Dedifferentiated amniotic fluid mesenchymal stem cell (primary cell): ENCODE measurements at regions not wholly inside any gene's neighbourhood (a gene's known extent, or its start where the extent isn't known, plus 50 kb on each side); places are given as distances from the start of the nearest gene placed in this dataset.

Source experiments
- DNase-seq: peaks from one replicate; pipeline ENCODE4 v3.0.0-alpha.2; 2016; ENCODE audit errors: extremely low spot score

DNA sequence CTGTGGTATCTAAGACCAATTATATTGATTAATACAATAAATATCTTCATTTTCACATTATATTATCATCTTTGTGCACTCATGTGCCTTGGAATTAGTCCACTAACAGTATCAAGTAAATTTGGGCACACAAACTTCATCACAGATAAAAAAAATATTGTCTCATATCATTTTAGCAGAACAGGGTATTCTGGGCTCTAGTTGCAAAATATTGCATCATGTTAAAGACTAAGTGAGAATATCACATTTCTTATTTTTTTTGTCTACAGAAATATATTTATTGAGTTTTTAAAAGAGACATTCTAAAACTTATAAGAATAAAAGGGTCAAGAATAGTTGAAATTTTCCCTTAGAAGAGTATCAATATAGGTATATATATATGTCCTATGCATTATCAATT, 754.1 kb upstream of the MAN1A1 start:
- no peak for DNase-seq

DNA sequence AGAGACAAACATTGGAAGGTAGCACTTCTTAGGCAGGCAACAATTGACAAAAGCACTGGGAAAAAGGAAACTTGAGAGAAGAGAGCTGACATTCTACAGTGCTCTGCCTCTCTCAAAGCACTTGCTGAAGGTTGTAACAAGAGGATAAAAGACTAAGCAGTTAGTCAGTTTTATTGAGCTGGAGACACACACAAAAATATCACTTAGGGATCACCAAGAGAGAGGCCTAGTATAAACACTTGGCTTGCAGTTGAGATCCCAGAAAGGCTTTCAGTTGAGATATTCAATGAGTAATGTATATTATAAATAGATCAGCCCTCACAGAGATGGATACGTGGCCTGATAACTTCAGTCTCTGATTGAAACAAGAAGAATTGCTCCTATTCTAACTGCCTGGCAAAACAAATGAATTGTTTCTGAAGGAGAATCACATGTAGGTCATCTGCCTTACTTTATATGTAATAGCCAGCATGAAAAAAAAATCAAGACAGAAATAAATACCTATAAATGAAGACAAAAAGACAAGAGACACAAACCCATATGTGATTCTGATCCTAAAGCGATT, 747.2 kb upstream of the MAN1A1 start:
- no peak for DNase-seq

DNA sequence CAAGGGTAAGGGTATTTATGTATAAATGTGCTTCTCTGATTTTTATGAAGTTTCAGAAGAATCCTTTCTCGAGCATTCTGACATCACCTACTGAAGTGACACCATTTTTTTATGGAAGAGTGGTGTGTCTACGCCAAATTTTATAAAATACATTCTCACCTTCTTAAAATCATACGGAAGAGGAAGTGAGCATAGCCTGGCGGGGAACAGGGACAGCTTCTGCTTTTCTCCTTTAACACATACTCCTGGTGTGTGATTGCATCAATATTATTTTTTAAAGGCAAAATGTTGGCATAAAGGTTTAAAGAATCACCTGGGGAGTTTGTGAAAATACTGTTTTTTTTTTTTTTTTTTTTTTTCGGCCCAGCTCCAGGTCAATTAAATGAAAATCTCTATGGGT, 733.6 kb upstream of the MAN1A1 start:
- no peak for DNase-seq

- no peak for DNase-seq
Observed at GRCh38 chr6:120077489-120077888, 727.9 kb upstream of the MAN1A1 start.

GRCh38 chr6:120058410-120058809, 708.8 kb upstream of the MAN1A1 start:
- no peak for DNase-seq

GRCh38 chr6:120056085-120056484, 706.5 kb upstream of the MAN1A1 start:
- no peak for DNase-seq

DNA sequence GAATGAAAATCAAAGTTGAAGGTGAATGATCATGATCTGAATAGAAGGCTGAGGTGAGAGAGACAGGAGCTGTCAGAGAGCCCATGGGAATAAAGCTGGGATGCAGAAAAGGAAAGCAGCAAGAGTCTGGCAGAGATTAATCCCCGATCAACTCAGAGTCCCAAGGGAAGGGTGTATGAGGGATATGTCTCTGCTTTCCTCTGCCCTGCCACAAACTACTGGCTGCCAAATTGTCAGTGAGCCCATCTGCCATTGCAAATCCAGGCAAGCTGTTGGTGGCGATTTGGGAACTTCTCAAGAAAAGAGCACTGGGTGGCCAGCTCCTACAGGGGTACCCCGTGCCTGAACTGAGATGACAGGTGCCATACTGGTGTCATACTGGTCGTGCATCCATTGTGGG, 705.5 kb upstream of the MAN1A1 start:
- DNase-seq = no peak

DNA sequence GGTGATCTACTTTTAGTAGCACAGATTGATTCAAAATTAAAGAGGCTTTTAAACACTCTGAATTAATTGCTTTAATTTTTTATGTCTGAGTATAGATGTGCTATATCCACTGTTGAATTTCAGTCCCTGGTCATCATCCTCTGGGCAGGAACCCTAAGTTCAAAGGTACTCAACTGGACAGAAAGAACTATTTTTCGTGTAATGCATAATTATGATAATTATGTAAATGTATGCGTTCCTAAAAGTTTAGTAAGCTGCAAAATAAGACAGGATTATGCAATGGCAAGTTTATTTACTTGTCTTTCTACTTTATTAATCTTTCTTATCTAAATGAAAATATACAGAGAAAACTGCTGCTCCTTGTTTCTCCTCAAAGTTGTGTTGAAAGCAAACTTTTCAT, 690.1 kb upstream of the MAN1A1 start:
- no peak for DNase-seq

- no peak for DNase-seq
Observed at GRCh38 chr6:120031837-120032236, 682.3 kb upstream of the MAN1A1 start.

- DNase-seq = no peak
Observed at GRCh38 chr6:120026791-120027190, 677.2 kb upstream of the MAN1A1 start.

GRCh38 chr6:120010075-120010474, 660.5 kb upstream of the MAN1A1 start:
- DNase-seq = no peak

GRCh38 chr6:120005292-120005976, 655.9 kb upstream of the MAN1A1 start:
- no peak for DNase-seq

DNA sequence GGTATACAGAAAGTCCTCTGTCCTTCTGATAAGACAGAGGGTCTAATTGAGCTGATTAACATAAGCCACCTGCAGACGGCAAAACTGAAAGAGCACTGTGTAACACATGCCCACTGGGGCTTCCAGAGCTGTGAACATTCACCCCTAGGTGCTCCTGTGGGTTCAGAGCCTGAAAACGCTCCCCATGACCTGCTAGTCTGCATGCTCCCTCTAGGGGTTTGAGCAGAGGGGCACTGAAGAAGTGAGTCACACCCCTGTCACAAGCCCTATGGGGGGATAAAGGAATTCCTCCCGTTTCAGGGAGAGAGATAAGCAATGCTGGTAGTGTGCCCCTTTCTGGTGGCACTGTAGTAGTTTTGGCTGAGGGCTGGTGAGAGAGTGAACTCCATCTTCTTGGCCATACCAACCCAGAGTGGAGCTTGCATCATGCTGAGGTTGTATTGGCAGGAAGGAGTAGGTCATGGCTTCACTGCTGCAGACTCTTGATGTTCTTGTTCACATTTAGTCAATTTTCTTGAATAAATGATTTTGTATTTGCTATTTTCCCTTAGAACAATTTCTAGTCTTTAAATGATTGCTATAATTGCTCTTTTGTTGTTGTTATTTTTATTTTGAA, 637.5 kb upstream of the MAN1A1 start:
- no peak for DNase-seq

DNA sequence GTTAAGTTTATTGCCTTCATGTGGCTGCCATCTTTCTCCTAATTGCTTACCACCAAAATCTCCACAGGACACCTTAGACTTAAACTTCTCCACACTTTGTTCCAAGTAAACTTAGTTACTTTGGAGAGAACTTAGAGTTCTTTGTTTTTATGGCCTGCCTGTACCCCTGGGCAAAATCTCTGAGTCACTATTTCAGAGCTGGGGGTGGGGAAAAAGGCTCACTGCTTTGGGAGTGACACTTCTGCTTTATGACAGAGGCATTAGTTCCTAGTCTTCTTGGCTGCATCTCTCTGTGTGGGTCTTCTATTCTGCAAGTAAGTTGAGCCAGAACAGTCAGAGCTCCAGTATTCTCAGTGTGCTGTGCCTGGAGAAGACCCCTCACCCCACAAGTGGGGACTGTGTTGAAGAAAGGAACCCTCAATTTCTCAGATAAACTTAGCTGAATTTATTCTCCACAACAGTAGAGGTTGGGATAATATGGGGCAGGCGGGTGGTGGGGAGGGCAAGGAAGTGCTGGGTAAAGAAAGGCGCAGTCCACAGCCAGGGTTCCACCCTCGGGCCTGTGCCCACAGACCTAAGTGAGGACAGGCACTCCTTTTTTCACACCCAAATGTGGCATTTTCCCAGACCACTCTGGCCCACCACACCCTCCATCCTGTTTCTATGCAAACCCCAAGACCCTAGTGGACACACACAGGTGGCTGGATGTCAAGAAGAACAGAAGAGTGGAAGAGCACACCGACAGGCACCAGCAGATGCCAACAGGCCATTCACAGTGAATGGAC, 636.6 kb upstream of the MAN1A1 start:
- DNase-seq = no peak

GRCh38 chr6:119980802-119981201, 631.2 kb upstream of the MAN1A1 start:
- no peak for DNase-seq

DNA sequence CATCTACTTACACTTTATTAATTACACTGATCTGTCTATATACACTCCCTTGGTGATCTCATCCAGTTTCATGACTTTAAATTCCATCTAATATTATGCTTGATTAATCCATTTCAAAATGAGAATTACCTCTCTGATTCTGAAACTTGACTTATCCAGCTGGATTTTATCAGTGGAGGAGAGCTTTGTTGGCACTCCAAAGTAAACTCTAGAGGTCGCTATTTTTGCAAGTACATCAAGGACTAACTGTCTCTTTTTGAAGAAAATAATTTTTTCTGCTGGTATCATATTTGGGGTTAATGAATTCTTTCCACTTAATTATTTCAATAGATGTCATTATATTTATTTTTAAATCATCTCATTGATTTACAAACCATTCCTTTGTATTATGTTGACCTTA, 630.3 kb upstream of the MAN1A1 start:
- no peak for DNase-seq

DNA sequence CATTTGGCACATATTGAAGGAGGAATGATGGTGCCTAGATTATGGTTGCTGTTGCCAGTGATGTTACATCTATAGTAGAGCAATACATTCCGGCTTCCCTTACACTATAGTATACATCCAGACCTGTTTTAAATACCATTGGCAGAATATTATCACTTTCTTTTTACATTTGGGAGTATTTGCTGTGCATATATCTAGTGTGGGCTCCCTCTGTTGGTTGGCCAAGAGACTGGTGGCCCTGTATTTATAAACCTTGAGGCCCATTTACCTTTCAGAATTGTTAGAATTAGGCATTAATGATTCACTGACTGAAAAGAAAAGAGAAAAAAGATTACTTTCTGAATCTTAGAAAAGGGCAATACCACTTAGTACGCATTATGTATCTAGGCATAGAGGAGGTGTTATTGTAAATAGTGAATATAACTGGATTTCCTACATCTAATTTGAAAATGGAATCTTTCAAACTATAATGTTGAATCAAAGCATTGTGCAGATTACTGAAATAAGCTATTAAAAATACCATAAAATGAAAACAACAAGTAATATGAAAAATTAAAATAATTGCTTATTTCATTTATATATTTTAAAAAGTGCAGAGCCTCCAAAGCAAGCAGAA, 628.8 kb upstream of the MAN1A1 start:
- DNase-seq = peak; percentile 44

DNA sequence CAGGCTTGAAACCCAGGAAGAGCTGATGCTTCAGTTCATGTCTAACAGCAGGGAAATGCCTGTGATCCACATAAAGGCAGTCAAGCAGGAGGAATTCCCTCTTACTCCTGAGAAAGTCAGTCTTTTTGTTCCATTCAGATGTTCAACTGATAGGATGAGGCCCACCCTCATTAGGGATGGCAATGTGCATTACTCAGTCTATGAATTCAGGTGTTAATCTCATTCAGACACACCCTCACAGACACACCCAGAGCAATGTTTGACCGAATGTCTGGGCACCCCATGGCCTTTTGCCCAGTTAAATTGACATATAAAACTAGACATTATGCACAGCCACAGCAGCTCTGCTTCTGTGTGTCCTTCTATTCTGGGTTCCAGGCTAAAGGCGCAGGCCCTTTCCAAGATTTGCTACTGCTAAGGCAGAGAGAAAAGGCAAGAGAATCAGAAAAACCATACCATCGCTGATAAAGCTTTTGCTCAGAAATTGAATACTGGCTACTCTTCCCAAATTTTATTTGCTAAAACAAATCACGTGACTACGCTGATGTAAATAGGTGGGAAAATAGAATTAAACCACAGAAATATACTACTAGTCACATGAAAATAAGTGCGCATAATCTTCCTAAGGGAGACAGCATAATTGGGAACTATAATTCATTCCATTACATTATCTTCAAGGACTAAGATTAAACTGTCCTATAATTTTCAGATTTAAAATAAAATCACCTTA, 625.0 kb upstream of the MAN1A1 start:
- no peak for DNase-seq

DNA sequence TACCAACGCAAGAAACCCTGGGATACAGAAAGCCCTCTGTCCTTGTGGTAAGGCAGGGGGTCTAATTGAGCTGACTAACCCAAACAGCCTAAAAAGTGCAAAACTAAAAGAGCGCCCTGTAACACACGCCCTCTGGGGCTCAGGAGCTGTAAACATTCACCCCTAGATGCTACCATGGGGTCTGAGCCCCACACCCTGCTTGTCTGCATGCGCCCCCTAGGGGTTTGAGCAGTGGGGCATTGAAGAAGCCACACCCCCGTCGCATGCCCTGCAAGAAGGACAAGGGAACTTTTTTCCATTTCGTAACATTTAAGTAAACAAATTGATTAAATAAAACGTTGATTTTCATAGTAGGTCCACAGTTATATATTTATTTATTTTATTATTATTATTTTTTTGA, 616.9 kb upstream of the MAN1A1 start:
- DNase-seq = no peak

- DNase-seq = no peak
Observed at GRCh38 chr6:119965900-119966299, 616.3 kb upstream of the MAN1A1 start.

DNA sequence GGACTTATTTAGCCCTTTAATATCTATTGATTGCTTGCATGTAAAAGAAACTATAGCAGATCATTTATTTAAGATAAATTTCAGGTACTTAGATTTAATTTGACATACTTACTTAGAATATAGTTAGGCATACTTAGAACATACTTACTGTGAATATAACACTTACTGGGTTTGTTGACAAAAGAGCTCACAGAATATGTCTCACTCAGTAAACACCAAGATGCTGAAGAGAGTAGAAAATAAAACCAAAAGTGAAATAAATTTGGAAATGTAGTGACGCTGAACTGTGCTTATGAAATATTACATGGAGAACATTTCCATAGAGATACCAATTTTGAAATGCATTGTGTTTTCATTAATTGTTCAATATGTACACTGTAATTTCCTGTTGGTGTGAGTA, 615.4 kb upstream of the MAN1A1 start:
- no peak for DNase-seq

DNA sequence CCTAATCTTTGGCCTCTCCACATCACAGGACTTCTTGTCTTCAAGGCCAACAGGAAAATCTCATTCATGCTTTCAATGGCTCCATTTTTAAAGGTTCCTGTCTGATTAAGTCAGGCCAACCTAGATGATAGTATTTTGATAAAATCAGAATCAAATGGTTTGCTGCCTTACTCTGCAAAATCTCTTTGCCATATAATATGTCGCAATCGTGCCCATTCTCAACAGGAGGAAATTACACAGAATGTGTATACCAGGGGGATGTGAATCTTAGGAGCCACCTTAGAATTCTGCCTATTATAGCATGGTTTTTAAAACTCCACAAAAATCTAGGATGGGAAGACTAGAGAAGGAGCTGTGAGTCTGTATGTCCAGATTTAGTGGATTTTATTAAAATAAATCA, 612.9 kb upstream of the MAN1A1 start:
- no peak for DNase-seq
